OCI-LY3 (cell line): ENCODE measurements at regions not wholly inside any gene's neighbourhood (a gene's known extent, or its start where the extent isn't known, plus 50 kb on each side); places are given as distances from the start of the nearest gene placed in this dataset.

Experiments
- CTCF ChIP-seq: fragments of 200-600, 300-600 bp; sonication (generic); IDR thresholded peaks from 2 replicates; pipeline ENCODE4 v1.5.1; 2014; ENCODE audit warnings: antibody characterized with exemption, low read length, low read depth
- EZH2phosphoT487 ChIP-seq: fragments of 200-600 bp; shearing (Covaris generic); IDR thresholded peaks from 2 replicates; pipeline ENCODE4 v1.6.1; 2018; ENCODE audit warnings: antibody characterized with exemption, mixed run types, low read depth

- TF ChIP-seq CTCF (no peak), EZH2phosphoT487 (no peak)
Observed at GRCh38 chr9:73906671-73907070, 590.5 kb upstream of the RORB start.
